ENCODE measurements at regions not wholly inside any gene's neighbourhood (a gene's known extent, or its start where the extent isn't known, plus 50 kb on each side); places are given as distances from the start of the nearest gene placed in this dataset.
"Not testable (repeated sequence)": the region's sequence is repeated elsewhere in the genome, so short reads cannot be mapped to it uniquely, and the experiment has no call there.

DNA sequence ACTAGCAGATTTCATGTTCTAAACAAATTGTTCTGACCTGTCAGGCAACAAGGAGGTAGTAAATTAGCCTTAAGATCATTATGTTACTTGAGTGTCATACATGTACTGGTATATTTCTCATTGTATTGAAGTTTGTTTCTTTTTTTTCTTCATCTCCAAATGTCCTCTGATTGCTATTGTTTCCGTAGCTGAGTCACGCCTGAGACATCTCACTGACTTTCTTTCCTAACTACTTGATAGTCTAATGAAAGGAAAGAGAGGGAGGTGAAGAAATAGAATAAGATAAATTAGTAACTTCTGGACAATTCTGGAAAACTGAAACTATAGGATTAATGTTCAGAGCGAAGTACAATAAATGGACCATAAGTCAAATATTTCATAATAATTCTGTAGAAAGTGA lies 1049.9 kb downstream of the TSN start:
- TF ChIP-seq CTCF (IDR thresholded peaks at IDR 0.05; ENCODE audit: low read depth, low read length) (no peak), EZH2phosphoT487 (IDR thresholded peaks at IDR 0.05; ENCODE audit: low read depth) (no peak)
- Histone ChIP-seq H3K27ac (ENCODE audit: low read length) (no peak overlapping the region), H3K4me1 (ENCODE audit: low read length) (no peaks in the 10 kb centered on the region), H3K4me2 (ENCODE audit: low read length) (no peak overlapping the region), H3K27me3 (ENCODE audit: low read depth, low read length) (no peaks in the 10 kb centered on the region), H3K9ac (ENCODE audit: low read length) (no peak overlapping the region), H3K36me3 (replicated peaks; ENCODE audit: low read depth, low read length) (no peaks in the 10 kb centered on the region), H3K4me3 (ENCODE audit: low read length) (no peak overlapping the region), H3K79me2 (ENCODE audit: low read length) (no peaks in the 10 kb centered on the region), H2AFZ (ENCODE audit: low read depth, low read length) (no peak overlapping the region), H3K9me3 (ENCODE audit: insufficient read depth, low read length) (no peaks in the 10 kb centered on the region), H4K20me1 (ENCODE audit: insufficient read depth, low read length) (no peaks in the 10 kb centered on the region)

- no peak overlapping the region for H3K4me2 ChIP-seq (ENCODE audit: low read length)
These were observed 1053.0 kb downstream of the TSN start for GRCh38 chr2:122808286-122808969.

DNA sequence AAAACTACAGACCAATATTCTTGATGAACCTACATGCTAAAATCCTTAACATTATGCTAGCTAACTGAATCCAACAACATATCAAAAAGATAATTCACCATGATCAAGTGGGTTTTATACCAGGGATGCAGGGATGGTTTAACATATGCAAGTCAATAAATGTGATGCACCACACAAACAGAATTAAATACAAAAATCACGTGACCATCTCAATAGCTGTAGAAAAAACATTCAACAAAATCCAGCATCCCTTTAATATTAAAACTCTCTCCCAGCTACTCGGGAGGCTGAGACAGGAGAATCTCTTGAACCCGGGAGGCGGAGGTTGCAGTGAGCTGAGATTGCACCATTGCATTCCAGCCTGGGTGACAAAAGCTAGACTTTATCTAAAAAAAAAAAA lies 1056.8 kb downstream of the TSN start:
- H4K20me1 ChIP-seq (ENCODE audit: insufficient read depth, low read length); H3K36me3 ChIP-seq (replicated peaks; ENCODE audit: low read depth, low read length); H3K9ac ChIP-seq (ENCODE audit: low read length); H3K4me3 ChIP-seq (ENCODE audit: low read length); H3K27me3 ChIP-seq (ENCODE audit: low read depth, low read length); H2AFZ ChIP-seq (ENCODE audit: low read depth, low read length); H3K9me3 ChIP-seq (ENCODE audit: insufficient read depth, low read length); H3K79me2 ChIP-seq (ENCODE audit: low read length); H3K4me2 ChIP-seq (ENCODE audit: low read length); H3K27ac ChIP-seq (ENCODE audit: low read length); H3K4me1 ChIP-seq (ENCODE audit: low read length): not testable (repeated sequence)

More at GRCh38 chr2:122808286-122808969, 1053.0 kb downstream of the TSN start:
- Histone ChIP-seq H3K4me1 (ENCODE audit: low read length) (no peaks in the 10 kb centered on the region), H3K9ac (ENCODE audit: low read length) (no peak overlapping the region), H3K4me3 (ENCODE audit: low read length) (no peak overlapping the region), H3K79me2 (ENCODE audit: low read length) (no peaks in the 10 kb centered on the region), H3K36me3 (replicated peaks; ENCODE audit: low read depth, low read length) (no peaks in the 10 kb centered on the region), H3K27me3 (ENCODE audit: low read depth, low read length) (no peaks in the 10 kb centered on the region), H3K27ac (ENCODE audit: low read length) (no peak overlapping the region), H3K9me3 (ENCODE audit: insufficient read depth, low read length) (no peaks in the 10 kb centered on the region), H4K20me1 (ENCODE audit: insufficient read depth, low read length) (no peaks in the 10 kb centered on the region), H2AFZ (ENCODE audit: low read depth, low read length) (no peak overlapping the region)
- TF ChIP-seq CTCF (IDR thresholded peaks at IDR 0.05; ENCODE audit: low read depth, low read length) (no peak), EZH2phosphoT487 (IDR thresholded peaks at IDR 0.05; ENCODE audit: low read depth) (no peak)

GRCh38 chr2:122815120-122815519 lies 1059.7 kb downstream of the TSN start:
- H3K36me3 ChIP-seq (replicated peaks; ENCODE audit: low read depth, low read length), result no peaks in the 10 kb centered on the region

More at GRCh38 chr2:122815120-122815519, 1059.7 kb downstream of the TSN start:
- no peaks in the 10 kb centered on the region for H3K79me2 ChIP-seq (ENCODE audit: low read length)
- no peak overlapping the region for H3K27ac ChIP-seq (ENCODE audit: low read length)
- H4K20me1 ChIP-seq (ENCODE audit: insufficient read depth, low read length), result no peaks in the 10 kb centered on the region
- no peaks in the 10 kb centered on the region for H3K9me3 ChIP-seq (ENCODE audit: insufficient read depth, low read length)
- no peak overlapping the region for H3K9ac ChIP-seq (ENCODE audit: low read length)
- H3K4me1 ChIP-seq (ENCODE audit: low read length), result no peaks in the 10 kb centered on the region
- no peak overlapping the region for H3K4me3 ChIP-seq (ENCODE audit: low read length)
- H3K4me2 ChIP-seq (ENCODE audit: low read length), result no peak overlapping the region
- TF ChIP-seq EZH2phosphoT487 (IDR thresholded peaks at IDR 0.05; ENCODE audit: low read depth) (no peak), CTCF (IDR thresholded peaks at IDR 0.05; ENCODE audit: low read depth, low read length) (no peak)
- no peaks in the 10 kb centered on the region for H3K27me3 ChIP-seq (ENCODE audit: low read depth, low read length)
- no peak overlapping the region for H2AFZ ChIP-seq (ENCODE audit: low read depth, low read length)

All from OCI-LY3 (cell line).